Upper lobe of left lung (tissue), 6 donors: ENCODE measurements at regions not wholly inside any gene's neighbourhood (a gene's known extent, or its start where the extent isn't known, plus 50 kb on each side); places are given as distances from the start of the nearest gene placed in this dataset.

Experiments used
- ATAC-seq, 2 donors: fragments of 200-7000 bp; cut with Tn5 transposase; one replicate each; pipeline ENCODE4 v1.9.1; 2022; ENCODE audit warnings: mild to moderate bottlenecking in 2 of 2, moderate library complexity in 2 of 2; ENCODE audit not compliant: low FRiP score in 2 of 2
- DNase-seq, 2 donors: peaks; one replicate each; pipeline ENCODE4 v3.0.0-alpha.2; 2019 to 2020
- H3K27ac ChIP-seq, 4 donors: fragments of 200-600 bp; sonication (generic); one replicate each; pipeline ENCODE4 v1.5.1; 2016 to 2019
- H3K27me3 ChIP-seq, 4 donors: fragments of 200-600 bp; sonication (generic); one replicate each; pipeline ENCODE4 v1.5.1; 2017 to 2019
- H3K36me3 ChIP-seq, 4 donors: fragments of 200-600 bp; sonication (generic); one replicate each; pipeline ENCODE4 v1.5.1; 2016 to 2019
- H3K4me1 ChIP-seq, 4 donors: fragments of 200-600 bp; sonication (generic); one replicate each; pipeline ENCODE4 v1.5.1; 2018 to 2019
- H3K4me3 ChIP-seq, 4 donors: fragments of 200-600 bp; sonication (generic); one replicate each; pipeline ENCODE4 v1.5.1; 2017 to 2019; ENCODE audit warnings: mild to moderate bottlenecking in 2 of 4, moderate library complexity in 1 of 4
- H3K9me3 ChIP-seq, 4 donors: fragments of 200-600 bp; sonication (generic); one replicate each; pipeline ENCODE4 v1.5.1; 2018 to 2019
- EP300 ChIP-seq, 4 donors: sonication (generic); formaldehyde crosslinking; IDR thresholded peaks; one replicate each; pipeline ENCODE4 v1.5.1; 2017; ENCODE audit warnings: antibody characterized with exemption in 4 of 4, control low read depth in 2 of 4
- POLR2A ChIP-seq, 4 donors: fragments of 450-650 bp; IDR thresholded peaks; one replicate each; pipeline ENCODE4 v1.5.1; 2016 to 2017; ENCODE audit warnings: antibody characterized with exemption in 4 of 4, mild to moderate bottlenecking in 2 of 4
- POLR2AphosphoS5 ChIP-seq, 2 donors: sonication (generic); formaldehyde crosslinking; IDR thresholded peaks; one replicate each; pipeline ENCODE4 v1.5.1; 2017; ENCODE audit warnings: antibody characterized with exemption in 2 of 2
- WGBS, 2 donors: methylation state at CpG; one replicate each; pipeline ENCODE4 v1.1.5; 2017 to 2018; 5-methylcytosine and 5-hydroxymethylcytosine counted together
- TF ChIP-seq, protein P1 (sequence below), 6 experiments: fragments of 450-650 bp in 4 of 6; fragments of 200-600 bp in 2 of 6; sonication (generic) in 2 of 6; IDR thresholded peaks; one replicate each; pipeline ENCODE4 v1.5.1; 2016 to 2019; ENCODE audit warnings: antibody characterized with exemption in 6 of 6
- donor health status: DM: no; HTN: no; CAD: no; lungs with moderate emphysema.
- donor health status: DM: no; HTN: yes; CAD: no; lungs with severe emphysema.

DNA sequence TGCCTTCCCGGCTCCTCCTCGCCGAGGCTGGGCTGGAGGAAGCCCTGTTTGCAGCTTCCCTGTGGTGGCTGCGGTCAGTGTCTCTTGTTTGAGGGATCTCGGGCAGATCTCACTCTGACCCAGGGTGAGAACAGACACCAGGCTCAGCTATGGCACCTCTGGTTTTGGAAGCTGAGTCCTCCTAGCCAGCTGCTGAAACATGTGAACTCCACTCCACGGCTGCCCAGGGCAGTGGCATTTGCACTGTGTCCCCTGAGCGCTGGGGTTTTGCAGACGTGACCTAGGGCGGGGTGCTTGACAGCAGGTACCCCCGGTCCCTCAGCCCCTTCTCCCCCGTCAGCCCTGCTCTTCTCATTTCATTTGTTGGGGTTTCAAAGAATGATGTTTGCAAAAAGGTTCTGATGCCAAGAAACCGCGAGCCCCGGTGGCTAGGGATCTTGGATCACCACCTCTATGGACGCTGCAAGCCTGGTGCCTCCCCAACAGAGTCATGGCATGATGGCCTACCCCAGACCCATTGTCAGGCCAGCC, 55.0 kb upstream of the DACT2 start:
- no peak overlapping the region for H3K4me3 ChIP-seq
- peaks cover 0 to 6% (median 1%) of the 10 kb centered on the region in 4 donors for H3K4me1 ChIP-seq
- no peaks in the 10 kb centered on the region for H3K9me3 ChIP-seq
- no peak overlapping the region for H3K27ac ChIP-seq
- no peak for TF ChIP-seq POLR2AphosphoS5 (IDR thresholded peaks at IDR 0.05)
- TF ChIP-seq, protein P1, sequence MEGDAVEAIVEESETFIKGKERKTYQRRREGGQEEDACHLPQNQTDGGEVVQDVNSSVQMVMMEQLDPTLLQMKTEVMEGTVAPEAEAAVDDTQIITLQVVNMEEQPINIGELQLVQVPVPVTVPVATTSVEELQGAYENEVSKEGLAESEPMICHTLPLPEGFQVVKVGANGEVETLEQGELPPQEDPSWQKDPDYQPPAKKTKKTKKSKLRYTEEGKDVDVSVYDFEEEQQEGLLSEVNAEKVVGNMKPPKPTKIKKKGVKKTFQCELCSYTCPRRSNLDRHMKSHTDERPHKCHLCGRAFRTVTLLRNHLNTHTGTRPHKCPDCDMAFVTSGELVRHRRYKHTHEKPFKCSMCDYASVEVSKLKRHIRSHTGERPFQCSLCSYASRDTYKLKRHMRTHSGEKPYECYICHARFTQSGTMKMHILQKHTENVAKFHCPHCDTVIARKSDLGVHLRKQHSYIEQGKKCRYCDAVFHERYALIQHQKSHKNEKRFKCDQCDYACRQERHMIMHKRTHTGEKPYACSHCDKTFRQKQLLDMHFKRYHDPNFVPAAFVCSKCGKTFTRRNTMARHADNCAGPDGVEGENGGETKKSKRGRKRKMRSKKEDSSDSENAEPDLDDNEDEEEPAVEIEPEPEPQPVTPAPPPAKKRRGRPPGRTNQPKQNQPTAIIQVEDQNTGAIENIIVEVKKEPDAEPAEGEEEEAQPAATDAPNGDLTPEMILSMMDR (IDR thresholded peaks at IDR 0.05): no peak
- TF ChIP-seq EP300 (IDR thresholded peaks at IDR 0.05): no peak
- no peak for TF ChIP-seq POLR2A (IDR thresholded peaks at IDR 0.05)
- H3K36me3 ChIP-seq: no peaks in the 10 kb centered on the region
- DNase-seq (peak; percentile 13 to 18), ATAC-seq (no peak)
- H3K27me3 ChIP-seq: no peaks in the 10 kb centered on the region
- WGBS, 2 donors: 85 to 93% methylated on average over 12 to 15 of the region's 15 CpGs

DNA sequence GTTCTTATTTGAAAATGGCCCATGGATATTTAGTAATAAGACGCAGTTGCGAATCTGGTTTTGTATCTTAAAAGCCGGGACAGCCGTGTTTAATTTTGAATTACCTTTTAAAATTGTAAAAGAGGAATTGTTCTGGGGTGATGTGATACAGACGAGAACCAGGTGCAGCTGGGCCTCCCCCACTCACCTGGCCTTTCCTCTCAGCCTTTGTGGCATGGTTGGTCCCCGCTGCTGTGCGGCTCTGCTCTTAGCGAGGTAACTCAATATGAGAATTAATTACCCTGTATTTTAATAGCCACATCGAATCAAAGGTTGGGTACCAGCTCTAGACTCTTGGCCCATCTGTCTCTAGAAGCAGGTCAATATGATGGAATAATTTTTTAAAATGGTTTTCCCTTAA, 56.5 kb upstream of the DACT2 start:
- WGBS, 2 donors: 95 to 96% methylated on average over 9 of the region's 9 CpGs

GRCh38 chr6:168376811-168377483, 57.4 kb upstream of the DACT2 start:
- Histone ChIP-seq H3K9me3 (no peaks in the 10 kb centered on the region), H3K27ac (no peak overlapping the region), H3K4me1 (no peaks in the 10 kb centered on the region), H3K36me3 (no peaks in the 10 kb centered on the region), H3K27me3 (no peaks in the 10 kb centered on the region), H3K4me3 (no peak overlapping the region)
- WGBS, 2 donors: 60 to 75% methylated on average over 19 of the region's 19 CpGs
- ATAC-seq: peak in 1 of 2 donors; percentile 7
- no peak for DNase-seq
- TF ChIP-seq POLR2AphosphoS5 (IDR thresholded peaks at IDR 0.05) (no peak), POLR2A (IDR thresholded peaks at IDR 0.05) (no peak), EP300 (IDR thresholded peaks at IDR 0.05) (no peak)
- TF ChIP-seq, protein P1 (IDR thresholded peaks at IDR 0.05): no peak

More for the DNA sequence above, 56.5 kb upstream of the DACT2 start:
- H3K9me3 ChIP-seq: no peaks in the 10 kb centered on the region
- no peak for ATAC-seq
- no peak overlapping the region for H3K4me3 ChIP-seq
- no peaks in the 10 kb centered on the region for H3K36me3 ChIP-seq
- DNase-seq: no peak
- TF ChIP-seq POLR2AphosphoS5 (IDR thresholded peaks at IDR 0.05): no peak
- TF ChIP-seq EP300 (IDR thresholded peaks at IDR 0.05): no peak
- TF ChIP-seq, protein P1 (IDR thresholded peaks at IDR 0.05): no peak
- TF ChIP-seq POLR2A (IDR thresholded peaks at IDR 0.05): no peak
- no peaks in the 10 kb centered on the region for H3K4me1 ChIP-seq
- no peaks in the 10 kb centered on the region for H3K27me3 ChIP-seq
- H3K27ac ChIP-seq: no peak overlapping the region

- Histone ChIP-seq H3K4me3 (no peak overlapping the region), H3K27me3 (no peaks in the 10 kb centered on the region), H3K27ac (no peak overlapping the region), H3K36me3 (no peaks in the 10 kb centered on the region), H3K4me1 (no peaks in the 10 kb centered on the region), H3K9me3 (no peaks in the 10 kb centered on the region)
- DNase-seq: no peak
- ATAC-seq: peak in 1 of 2 donors; percentile 79
- no peak for TF ChIP-seq POLR2AphosphoS5 (IDR thresholded peaks at IDR 0.05)
- no peak for TF ChIP-seq POLR2A (IDR thresholded peaks at IDR 0.05)
- TF ChIP-seq, protein P1 (IDR thresholded peaks at IDR 0.05): no peak
- TF ChIP-seq EP300 (IDR thresholded peaks at IDR 0.05): no peak
- 48 to 60% methylated on average over 17 of the region's 17 CpGs for WGBS, 2 donors
Measured at GRCh38 chr6:168377484-168377855, 57.9 kb upstream of the DACT2 start.
